Mucosa of rectum (tissue), 2 donors: ENCODE measurements at regions not wholly inside any gene's neighbourhood (a gene's known extent, or its start where the extent isn't known, plus 50 kb on each side); places are given as distances from the start of the nearest gene placed in this dataset.

ENCODE experiments used
- H3K27ac ChIP-seq, 2 donors: one replicate each; pipeline ENCODE4 v1.7.0; 2013; ENCODE audit warnings: inconsistent platforms in 2 of 2, low read depth in 2 of 2, low read length in 2 of 2
- H3K27me3 ChIP-seq, 2 donors: one replicate each; pipeline ENCODE4 v1.7.0; 2013; ENCODE audit warnings: low read length in 2 of 2; ENCODE audit not compliant: control insufficient read depth in 2 of 2, insufficient read depth in 2 of 2
- H3K36me3 ChIP-seq, 2 donors: one replicate each; pipeline ENCODE4 v1.7.0; 2013; ENCODE audit warnings: low read length in 2 of 2; ENCODE audit not compliant: control insufficient read depth in 2 of 2, insufficient read depth in 2 of 2
- H3K4me1 ChIP-seq, 2 donors: one replicate each; pipeline ENCODE4 v1.7.0; 2013; ENCODE audit warnings: low read length in 2 of 2, mild to moderate bottlenecking in 1 of 2; ENCODE audit not compliant: control insufficient read depth in 2 of 2, insufficient read depth in 2 of 2
- H3K4me3 ChIP-seq, 2 donors: one replicate each; pipeline ENCODE4 v1.7.0; 2013; ENCODE audit warnings: low read length in 2 of 2
- H3K9ac ChIP-seq, 2 donors: one replicate each; pipeline ENCODE4 v1.7.0; 2013; ENCODE audit warnings: low read length in 2 of 2, low read depth in 1 of 2, mild to moderate bottlenecking in 1 of 2
- H3K9me3 ChIP-seq, 2 donors: one replicate each; pipeline ENCODE4 v1.7.0; 2013; ENCODE audit warnings: low read length in 2 of 2; ENCODE audit not compliant: control insufficient read depth in 2 of 2
- donor health status: healthy.
- donor health status: Normal muscosa, but diverticular disease.

- H3K9ac ChIP-seq = no peak overlapping the region
- H3K27ac ChIP-seq = no peak overlapping the region
- H3K36me3 ChIP-seq = no peaks in the 10 kb centered on the region
- H3K4me3 ChIP-seq = no peak overlapping the region
- H3K4me1 ChIP-seq = no peaks in the 10 kb centered on the region
- no peaks in the 10 kb centered on the region for H3K9me3 ChIP-seq
- H3K27me3 ChIP-seq = no peaks in the 10 kb centered on the region
Measured at GRCh38 chr6:160858886-160859285, 132.7 kb upstream of the MAP3K4 start.

GRCh38 chr6:160859822-160860221 lies 131.7 kb upstream of the MAP3K4 start:
- H3K36me3 ChIP-seq = no peaks in the 10 kb centered on the region
- no peak overlapping the region for H3K9ac ChIP-seq
- no peak overlapping the region for H3K27ac ChIP-seq
- H3K4me1 ChIP-seq = no peaks in the 10 kb centered on the region
- H3K4me3 ChIP-seq = no peak overlapping the region
- H3K9me3 ChIP-seq = no peaks in the 10 kb centered on the region
- H3K27me3 ChIP-seq = no peaks in the 10 kb centered on the region

GRCh38 chr6:160861824-160862223 lies 129.7 kb upstream of the MAP3K4 start:
- Histone ChIP-seq H3K4me3 (no peak overlapping the region), H3K9me3 (no peaks in the 10 kb centered on the region), H3K4me1 (no peaks in the 10 kb centered on the region), H3K36me3 (no peaks in the 10 kb centered on the region), H3K27me3 (no peaks in the 10 kb centered on the region), H3K9ac (no peak overlapping the region), H3K27ac (no peak overlapping the region)

GRCh38 chr6:160863782-160864181 lies 127.8 kb upstream of the MAP3K4 start:
- Histone ChIP-seq H3K27me3 (no peaks in the 10 kb centered on the region), H3K36me3 (no peaks in the 10 kb centered on the region), H3K27ac (no peak overlapping the region), H3K4me1 (no peaks in the 10 kb centered on the region), H3K9me3 (no peaks in the 10 kb centered on the region), H3K4me3 (no peak overlapping the region), H3K9ac (no peak overlapping the region)

- Histone ChIP-seq H3K27me3 (no peaks in the 10 kb centered on the region), H3K4me3 (no peak overlapping the region), H3K9ac (no peak overlapping the region), H3K36me3 (no peaks in the 10 kb centered on the region), H3K27ac (no peak overlapping the region), H3K9me3 (no peaks in the 10 kb centered on the region), H3K4me1 (no peaks in the 10 kb centered on the region)
Measured at GRCh38 chr6:160871320-160871719, 120.2 kb upstream of the MAP3K4 start.

GRCh38 chr6:160881148-160881808 lies 110.3 kb upstream of the MAP3K4 start:
- Histone ChIP-seq H3K9me3 (no peaks in the 10 kb centered on the region), H3K36me3 (no peaks in the 10 kb centered on the region), H3K27ac (no peak overlapping the region)

GRCh38 chr6:160882006-160882405 lies 109.6 kb upstream of the MAP3K4 start:
- no peak overlapping the region for H3K9ac ChIP-seq
- no peaks in the 10 kb centered on the region for H3K27me3 ChIP-seq
- no peaks in the 10 kb centered on the region for H3K36me3 ChIP-seq
- no peaks in the 10 kb centered on the region for H3K9me3 ChIP-seq
- no peaks in the 10 kb centered on the region for H3K4me1 ChIP-seq
- no peak overlapping the region for H3K4me3 ChIP-seq
- no peak overlapping the region for H3K27ac ChIP-seq

More at GRCh38 chr6:160881148-160881808, 110.3 kb upstream of the MAP3K4 start:
- Histone ChIP-seq H3K27me3 (no peaks in the 10 kb centered on the region), H3K4me3 (no peak overlapping the region), H3K4me1 (no peaks in the 10 kb centered on the region), H3K9ac (no peak overlapping the region)

GRCh38 chr6:160882791-160883279 lies 108.7 kb upstream of the MAP3K4 start:
- Histone ChIP-seq H3K4me3 (no peak overlapping the region), H3K27me3 (no peaks in the 10 kb centered on the region), H3K4me1 (no peaks in the 10 kb centered on the region), H3K36me3 (no peaks in the 10 kb centered on the region), H3K9ac (no peak overlapping the region), H3K9me3 (no peaks in the 10 kb centered on the region), H3K27ac (no peak overlapping the region)

GRCh38 chr6:160883560-160883959 lies 108.0 kb upstream of the MAP3K4 start:
- no peaks in the 10 kb centered on the region for H3K9me3 ChIP-seq
- H3K4me1 ChIP-seq = no peaks in the 10 kb centered on the region
- H3K9ac ChIP-seq = no peak overlapping the region
- no peaks in the 10 kb centered on the region for H3K36me3 ChIP-seq
- no peak overlapping the region for H3K4me3 ChIP-seq
- H3K27ac ChIP-seq = no peak overlapping the region
- H3K27me3 ChIP-seq = no peaks in the 10 kb centered on the region

GRCh38 chr6:160883999-160884398 lies 107.6 kb upstream of the MAP3K4 start:
- H3K9ac ChIP-seq = no peak overlapping the region
- H3K9me3 ChIP-seq = no peaks in the 10 kb centered on the region
- H3K27ac ChIP-seq = no peak overlapping the region
- no peaks in the 10 kb centered on the region for H3K27me3 ChIP-seq
- no peak overlapping the region for H3K4me3 ChIP-seq
- no peaks in the 10 kb centered on the region for H3K36me3 ChIP-seq
- H3K4me1 ChIP-seq = no peaks in the 10 kb centered on the region
